ENCODE measurements at regions not wholly inside any gene's neighbourhood (a gene's known extent, or its start where the extent isn't known, plus 50 kb on each side); places are given as distances from the start of the nearest gene placed in this dataset.

DNA sequence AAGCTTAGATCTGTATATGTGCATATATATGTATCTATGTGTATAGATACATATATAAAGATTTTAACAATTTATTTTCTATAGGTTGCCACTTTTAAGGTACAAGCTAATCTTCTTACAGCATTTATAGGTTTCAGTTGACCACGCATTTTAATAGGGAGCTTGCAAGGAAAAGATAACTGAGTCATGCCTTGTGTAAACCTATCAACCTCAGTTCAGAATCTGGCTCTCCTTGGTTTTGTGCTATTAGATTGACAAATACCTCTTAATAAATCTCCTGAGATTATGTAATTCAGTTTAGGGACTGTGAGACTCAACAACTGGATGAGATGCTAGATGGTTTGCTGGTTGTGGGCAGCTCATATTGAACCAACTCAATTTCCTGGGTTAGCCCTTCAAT is 114.7 kb upstream of the SERBP1 start:
- TF ChIP-seq POLR2AphosphoS5 (IDR thresholded peaks at IDR 0.05; ENCODE audit: low read depth, low read length) (no peak), TCF7L2 (IDR thresholded peaks at IDR 0.05; ENCODE audit: low read depth, low read length) (no peak), SIN3A (IDR thresholded peaks at IDR 0.05; ENCODE audit: borderline replicate concordance, insufficient read depth, low read depth, low read length) (no peak)
- TF ChIP-seq, protein P1, sequence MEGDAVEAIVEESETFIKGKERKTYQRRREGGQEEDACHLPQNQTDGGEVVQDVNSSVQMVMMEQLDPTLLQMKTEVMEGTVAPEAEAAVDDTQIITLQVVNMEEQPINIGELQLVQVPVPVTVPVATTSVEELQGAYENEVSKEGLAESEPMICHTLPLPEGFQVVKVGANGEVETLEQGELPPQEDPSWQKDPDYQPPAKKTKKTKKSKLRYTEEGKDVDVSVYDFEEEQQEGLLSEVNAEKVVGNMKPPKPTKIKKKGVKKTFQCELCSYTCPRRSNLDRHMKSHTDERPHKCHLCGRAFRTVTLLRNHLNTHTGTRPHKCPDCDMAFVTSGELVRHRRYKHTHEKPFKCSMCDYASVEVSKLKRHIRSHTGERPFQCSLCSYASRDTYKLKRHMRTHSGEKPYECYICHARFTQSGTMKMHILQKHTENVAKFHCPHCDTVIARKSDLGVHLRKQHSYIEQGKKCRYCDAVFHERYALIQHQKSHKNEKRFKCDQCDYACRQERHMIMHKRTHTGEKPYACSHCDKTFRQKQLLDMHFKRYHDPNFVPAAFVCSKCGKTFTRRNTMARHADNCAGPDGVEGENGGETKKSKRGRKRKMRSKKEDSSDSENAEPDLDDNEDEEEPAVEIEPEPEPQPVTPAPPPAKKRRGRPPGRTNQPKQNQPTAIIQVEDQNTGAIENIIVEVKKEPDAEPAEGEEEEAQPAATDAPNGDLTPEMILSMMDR (IDR thresholded peaks at IDR 0.05), result no peak
- TF ChIP-seq, protein P2, sequence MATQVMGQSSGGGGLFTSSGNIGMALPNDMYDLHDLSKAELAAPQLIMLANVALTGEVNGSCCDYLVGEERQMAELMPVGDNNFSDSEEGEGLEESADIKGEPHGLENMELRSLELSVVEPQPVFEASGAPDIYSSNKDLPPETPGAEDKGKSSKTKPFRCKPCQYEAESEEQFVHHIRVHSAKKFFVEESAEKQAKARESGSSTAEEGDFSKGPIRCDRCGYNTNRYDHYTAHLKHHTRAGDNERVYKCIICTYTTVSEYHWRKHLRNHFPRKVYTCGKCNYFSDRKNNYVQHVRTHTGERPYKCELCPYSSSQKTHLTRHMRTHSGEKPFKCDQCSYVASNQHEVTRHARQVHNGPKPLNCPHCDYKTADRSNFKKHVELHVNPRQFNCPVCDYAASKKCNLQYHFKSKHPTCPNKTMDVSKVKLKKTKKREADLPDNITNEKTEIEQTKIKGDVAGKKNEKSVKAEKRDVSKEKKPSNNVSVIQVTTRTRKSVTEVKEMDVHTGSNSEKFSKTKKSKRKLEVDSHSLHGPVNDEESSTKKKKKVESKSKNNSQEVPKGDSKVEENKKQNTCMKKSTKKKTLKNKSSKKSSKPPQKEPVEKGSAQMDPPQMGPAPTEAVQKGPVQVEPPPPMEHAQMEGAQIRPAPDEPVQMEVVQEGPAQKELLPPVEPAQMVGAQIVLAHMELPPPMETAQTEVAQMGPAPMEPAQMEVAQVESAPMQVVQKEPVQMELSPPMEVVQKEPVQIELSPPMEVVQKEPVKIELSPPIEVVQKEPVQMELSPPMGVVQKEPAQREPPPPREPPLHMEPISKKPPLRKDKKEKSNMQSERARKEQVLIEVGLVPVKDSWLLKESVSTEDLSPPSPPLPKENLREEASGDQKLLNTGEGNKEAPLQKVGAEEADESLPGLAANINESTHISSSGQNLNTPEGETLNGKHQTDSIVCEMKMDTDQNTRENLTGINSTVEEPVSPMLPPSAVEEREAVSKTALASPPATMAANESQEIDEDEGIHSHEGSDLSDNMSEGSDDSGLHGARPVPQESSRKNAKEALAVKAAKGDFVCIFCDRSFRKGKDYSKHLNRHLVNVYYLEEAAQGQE (IDR thresholded peaks at IDR 0.05; ENCODE audit: insufficient read depth in 1 of 2, low read depth in 2 of 2, low read length in 1 of 2), result no peak
